GM19043 (cell line): ENCODE measurements at regions not wholly inside any gene's neighbourhood (a gene's known extent, or its start where the extent isn't known, plus 50 kb on each side); places are given as distances from the start of the nearest gene placed in this dataset.
"Not testable (repeated sequence)": the region's sequence is repeated elsewhere in the genome, so short reads cannot be mapped to it uniquely, and the experiment has no call there.

ENCODE experiments used
- ATAC-seq: cut with Tn5 transposase; IDR thresholded peaks from one replicate; pipeline ENCODE4 v1.9.1; 2021; ENCODE audit warnings: low read depth; ENCODE audit not compliant: unreplicated experiment

GRCh38 chr2:184370954-184371353 is 227.4 kb upstream of the ZNF804A start:
- no peak for ATAC-seq

GRCh38 chr2:184371641-184372040 is 226.7 kb upstream of the ZNF804A start:
- ATAC-seq: no peak

DNA sequence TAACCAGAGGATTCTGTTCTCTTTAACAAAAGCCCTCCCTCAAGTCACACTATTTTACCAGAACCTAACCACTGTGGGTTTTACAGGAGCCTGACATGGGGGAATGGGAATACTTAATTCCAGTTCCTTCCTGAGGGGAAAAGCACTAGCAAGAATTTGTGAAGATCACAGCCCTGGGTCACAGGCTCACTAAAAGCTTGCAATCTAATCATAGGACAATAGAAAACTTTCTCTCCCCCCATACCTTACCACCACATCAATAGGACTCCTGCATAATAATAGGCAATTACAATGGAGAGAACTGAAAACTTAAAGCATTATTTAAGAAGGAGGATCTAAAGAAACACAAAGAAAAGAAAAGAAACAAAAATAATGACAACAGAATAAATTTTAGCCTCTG is 225.8 kb upstream of the ZNF804A start:
- no peak for ATAC-seq

GRCh38 chr2:184394642-184395041 is 203.7 kb upstream of the ZNF804A start:
- no peak for ATAC-seq

DNA sequence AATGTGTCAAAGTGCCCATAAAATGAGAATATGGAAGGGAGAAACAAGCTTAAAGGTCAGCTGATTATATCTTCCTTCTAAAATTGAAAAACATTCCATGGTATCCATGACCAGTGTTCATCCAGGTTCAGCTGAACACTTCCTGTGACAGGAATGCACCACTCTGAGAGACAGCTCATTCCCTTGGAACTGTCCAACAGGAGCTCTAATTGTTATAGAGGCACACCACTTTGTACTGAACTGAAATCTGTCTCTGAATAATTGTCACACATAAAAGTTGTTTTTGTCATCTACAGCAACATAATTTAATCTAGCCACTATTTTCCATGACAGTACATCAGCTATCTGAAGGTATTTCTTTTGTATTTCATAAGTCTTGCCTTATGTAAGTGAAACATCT is 195.9 kb upstream of the ZNF804A start:
- ATAC-seq: no peak

DNA sequence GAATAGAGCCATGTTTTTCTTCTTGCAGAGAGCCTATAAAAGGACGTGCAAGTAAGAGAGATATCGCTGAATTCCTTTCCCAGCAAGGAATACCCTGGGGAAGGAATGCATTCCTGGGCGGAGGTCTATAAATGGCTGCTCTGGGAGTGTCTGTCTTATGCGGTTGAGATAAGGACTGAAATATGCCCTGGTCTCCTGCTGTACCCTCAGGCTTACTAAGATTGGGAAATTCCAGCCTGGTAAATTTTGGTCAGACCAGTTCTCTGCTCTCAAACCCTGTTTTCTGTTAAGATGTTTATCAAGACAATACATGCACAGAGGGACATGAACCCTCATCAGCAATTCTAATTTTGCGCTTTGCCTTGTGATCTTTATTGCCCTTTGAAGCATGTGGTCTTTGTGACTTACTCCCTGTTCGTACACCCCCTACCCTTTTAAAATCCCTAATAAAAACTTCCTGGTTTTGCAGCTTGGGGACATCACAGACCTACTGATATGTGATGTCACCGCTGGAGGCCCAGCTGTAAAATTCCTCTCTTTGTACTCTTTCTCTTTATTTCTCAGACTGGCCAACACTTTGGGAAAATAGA is 191.2 kb upstream of the ZNF804A start:
- ATAC-seq: not testable (repeated sequence)

- ATAC-seq: no peak
Observed at GRCh38 chr2:184410160-184410559, 188.2 kb upstream of the ZNF804A start.

DNA sequence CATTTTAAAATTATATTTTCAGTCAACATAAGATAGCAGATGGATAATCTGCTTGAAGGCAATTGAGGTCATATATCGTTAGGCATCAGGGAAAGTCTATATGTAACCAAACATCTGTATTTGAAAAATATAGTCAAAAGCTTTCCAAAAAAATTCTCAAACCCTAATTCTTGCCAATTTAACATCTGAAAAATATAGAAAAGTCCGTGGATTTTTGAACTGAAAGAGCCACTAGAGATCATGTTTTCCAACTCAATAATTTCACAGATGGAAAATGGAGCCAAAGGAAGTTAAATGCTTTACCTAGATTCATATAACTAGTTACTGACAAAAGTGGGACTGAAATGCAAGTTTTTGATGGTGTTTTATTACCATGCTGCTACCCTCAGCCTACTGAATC is 185.1 kb upstream of the ZNF804A start:
- ATAC-seq: no peak

- no peak for ATAC-seq
Observed at GRCh38 chr2:184413671-184414229, 184.6 kb upstream of the ZNF804A start.

DNA sequence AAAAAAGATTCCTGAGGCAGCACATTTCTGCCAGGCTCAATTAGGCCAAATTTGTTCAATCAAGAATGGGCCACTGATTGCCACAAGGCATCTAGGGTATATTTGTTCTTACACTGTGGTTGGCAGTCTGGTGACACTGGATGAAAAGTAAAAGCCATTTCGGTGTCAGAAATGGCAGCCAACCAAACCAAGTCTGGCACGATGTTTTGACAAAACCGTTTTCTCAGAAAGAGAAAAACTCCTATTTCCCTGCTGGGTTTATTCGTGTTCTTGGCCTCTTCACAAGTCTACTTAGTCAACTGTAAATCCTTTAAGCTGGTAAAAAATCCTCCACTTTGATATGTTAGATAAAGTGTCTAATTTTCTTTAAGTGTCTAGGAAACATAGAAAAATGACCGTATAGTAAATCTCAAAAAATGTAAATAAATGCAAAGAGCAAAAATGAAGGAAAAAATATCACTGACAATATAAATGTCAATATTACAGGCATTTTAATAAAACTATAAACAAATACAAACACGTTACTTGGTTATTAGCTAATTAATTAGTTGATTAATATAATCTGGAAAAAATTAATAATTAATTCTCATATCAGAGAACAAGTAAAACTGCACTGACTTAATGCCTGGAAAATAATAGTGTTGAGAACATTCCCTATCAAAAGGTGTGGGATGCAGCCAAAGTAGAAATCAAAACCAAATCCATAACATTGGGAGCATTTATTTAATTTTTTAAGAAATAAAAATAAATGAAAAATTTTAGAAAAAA is 182.0 kb upstream of the ZNF804A start:
- ATAC-seq: no peak

DNA sequence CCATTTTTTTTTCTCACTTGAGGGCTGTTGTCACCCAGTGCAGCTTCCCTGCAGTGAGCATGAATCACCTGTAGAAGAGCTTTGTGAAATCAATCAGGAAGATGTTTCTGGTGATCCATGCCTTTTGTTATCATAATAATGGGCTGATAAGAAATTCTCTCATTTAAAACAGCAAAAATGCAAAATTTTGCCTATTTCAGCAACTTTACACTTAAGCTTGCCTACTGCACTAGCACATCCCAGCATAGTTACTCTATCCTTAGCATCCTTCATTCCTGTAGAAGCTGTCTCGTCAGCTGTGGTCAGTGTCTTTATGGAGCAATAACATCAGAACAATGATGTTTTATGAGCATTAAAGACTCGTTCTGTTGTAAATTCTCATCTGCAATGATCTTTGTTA is 178.6 kb upstream of the ZNF804A start:
- no peak for ATAC-seq

GRCh38 chr2:184421456-184421855 is 176.9 kb upstream of the ZNF804A start:
- ATAC-seq: not testable (repeated sequence)

- no peak for ATAC-seq
Observed at GRCh38 chr2:184425083-184425482, 173.2 kb upstream of the ZNF804A start.

DNA sequence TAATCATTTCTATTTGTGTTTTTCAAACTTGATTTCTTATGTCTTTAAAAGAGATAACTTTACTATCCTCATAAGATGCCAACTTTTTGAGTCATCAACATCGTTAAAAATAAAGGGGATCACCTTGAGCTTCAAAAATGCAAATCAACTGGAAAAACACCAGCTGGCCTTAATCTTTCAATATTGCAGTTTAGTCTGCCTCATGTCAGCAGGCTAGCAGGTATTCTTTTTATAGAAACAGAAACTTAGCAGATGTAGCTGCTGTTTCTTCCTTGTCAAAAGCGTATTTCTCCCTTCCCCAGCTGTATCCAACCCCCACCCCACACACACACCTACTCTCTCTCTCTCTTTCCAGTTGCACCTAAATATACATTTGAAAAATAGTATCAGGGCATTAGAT is 154.1 kb upstream of the ZNF804A start:
- ATAC-seq: peak; percentile 90

GRCh38 chr2:184444623-184445223 is 153.6 kb upstream of the ZNF804A start:
- ATAC-seq: peak; percentile 20

DNA sequence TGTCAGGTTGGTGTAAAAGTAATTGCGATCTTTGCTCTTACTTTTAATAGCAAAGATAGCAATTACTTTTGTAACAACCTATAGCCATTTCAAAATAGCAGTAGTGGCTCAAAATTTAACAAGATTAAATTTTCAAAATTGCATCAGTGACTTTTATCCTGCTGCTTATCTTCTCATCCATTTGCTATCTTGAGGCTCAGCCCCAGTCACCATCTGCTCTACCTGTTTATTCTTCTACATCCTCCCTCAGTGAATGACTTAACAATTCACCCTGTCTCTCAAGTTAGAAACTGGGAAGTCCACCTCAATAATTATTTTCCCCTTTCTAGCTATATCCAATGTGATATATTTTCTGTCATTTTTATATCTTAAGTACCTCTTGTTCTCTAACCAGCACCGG is 148.6 kb upstream of the ZNF804A start:
- no peak for ATAC-seq

GRCh38 chr2:184452907-184453306 is 145.4 kb upstream of the ZNF804A start:
- peak; percentile 35 for ATAC-seq

DNA sequence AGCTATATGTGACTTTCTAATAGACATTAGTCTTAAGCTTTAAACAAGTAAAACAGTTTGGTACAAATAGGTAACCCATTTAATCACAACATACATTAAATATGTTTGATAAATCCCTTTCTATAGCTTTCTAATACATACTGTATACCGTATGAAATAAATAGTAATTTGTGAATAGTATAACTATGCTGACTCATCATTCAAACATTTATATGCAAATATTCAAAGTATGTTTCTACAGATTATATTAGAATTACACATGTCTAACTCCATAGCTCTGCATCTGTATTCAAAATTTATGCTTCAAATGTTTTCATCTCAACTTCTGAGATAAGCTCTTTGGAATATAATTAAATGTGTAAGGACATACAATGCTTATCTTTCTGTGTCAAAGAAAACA is 142.7 kb upstream of the ZNF804A start:
- no peak for ATAC-seq

DNA sequence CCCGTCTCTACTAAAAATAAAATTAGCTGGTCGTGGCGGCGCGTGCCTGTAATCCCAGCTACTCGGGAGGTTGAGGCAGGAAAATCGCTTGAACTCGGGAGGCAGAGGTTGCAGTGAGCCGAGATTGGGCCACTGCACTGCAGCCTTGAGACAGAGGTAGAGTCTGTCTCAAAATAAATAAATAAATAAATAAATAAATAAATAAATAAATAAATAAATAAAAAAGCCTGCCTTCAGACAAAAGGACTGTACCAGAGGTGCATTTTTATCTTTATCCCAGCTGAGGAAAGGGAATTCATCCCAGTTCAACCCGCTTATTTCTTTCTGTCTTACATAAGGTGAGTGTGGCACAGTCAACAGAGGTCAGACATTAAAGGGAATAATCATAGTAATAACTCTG is 141.6 kb upstream of the ZNF804A start:
- not testable (repeated sequence) for ATAC-seq

- ATAC-seq: no peak
Observed at GRCh38 chr2:184463102-184463865, 135.0 kb upstream of the ZNF804A start.

DNA sequence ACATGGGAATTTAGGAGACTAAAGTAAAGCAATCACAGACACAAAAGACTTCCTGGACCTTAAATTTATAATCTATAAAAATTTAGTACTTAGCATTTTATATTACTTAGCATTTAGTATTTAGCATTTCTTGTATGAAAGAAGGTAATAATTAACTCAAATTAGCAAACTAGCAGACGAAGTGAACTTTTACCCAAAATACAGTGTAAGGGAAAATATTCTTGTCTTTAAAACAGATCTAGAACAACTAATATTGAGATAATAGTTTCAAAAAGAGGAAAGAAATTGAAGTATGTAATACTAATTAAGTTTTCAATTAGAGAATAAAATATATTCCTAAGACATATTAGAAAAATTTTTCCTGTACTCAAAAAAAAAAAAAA is 134.5 kb upstream of the ZNF804A start:
- ATAC-seq: no peak
